H1 (cell line): ENCODE measurements at regions not wholly inside any gene's neighbourhood (a gene's known extent, or its start where the extent isn't known, plus 50 kb on each side); places are given as distances from the start of the nearest gene placed in this dataset.

ENCODE experiments used
- GABPA ChIP-seq: IDR thresholded peaks from 2 replicates; pipeline ENCODE4 v1.6.1; 2011; ENCODE audit warnings: mild to moderate bottlenecking, low read length, moderate library complexity, borderline replicate concordance; ENCODE audit not compliant: insufficient read depth
- TEAD4 ChIP-seq: IDR thresholded peaks from 2 replicates; pipeline ENCODE4 v1.6.1; 2012; ENCODE audit warnings: low read depth, low read length, inconsistent platforms, mixed read lengths

DNA sequence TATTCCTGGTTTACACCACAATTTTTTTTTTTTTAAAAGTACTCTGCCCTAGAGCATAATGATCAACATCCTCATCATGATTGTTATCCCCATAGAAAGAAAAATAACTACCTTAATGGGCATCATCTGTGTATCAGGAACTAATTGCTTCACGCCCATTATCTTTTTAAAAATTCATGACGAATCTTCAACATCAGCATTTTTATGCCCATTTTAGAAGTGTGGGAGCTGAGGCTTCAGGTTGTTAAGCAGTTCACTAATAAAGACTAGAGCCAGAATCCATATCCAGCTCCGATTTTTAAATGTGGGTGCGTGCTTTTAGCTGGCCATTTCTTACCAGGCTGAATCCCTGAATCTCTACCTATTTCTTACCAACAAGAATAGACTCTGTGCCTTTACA is 92.9 kb upstream of the KCNA4 start (continued):
- no peak for TF ChIP-seq GABPA
- TF ChIP-seq TEAD4, result no peak
